ENCODE measurements at regions not wholly inside any gene's neighbourhood (a gene's known extent, or its start where the extent isn't known, plus 50 kb on each side); places are given as distances from the start of the nearest gene placed in this dataset.

DNA sequence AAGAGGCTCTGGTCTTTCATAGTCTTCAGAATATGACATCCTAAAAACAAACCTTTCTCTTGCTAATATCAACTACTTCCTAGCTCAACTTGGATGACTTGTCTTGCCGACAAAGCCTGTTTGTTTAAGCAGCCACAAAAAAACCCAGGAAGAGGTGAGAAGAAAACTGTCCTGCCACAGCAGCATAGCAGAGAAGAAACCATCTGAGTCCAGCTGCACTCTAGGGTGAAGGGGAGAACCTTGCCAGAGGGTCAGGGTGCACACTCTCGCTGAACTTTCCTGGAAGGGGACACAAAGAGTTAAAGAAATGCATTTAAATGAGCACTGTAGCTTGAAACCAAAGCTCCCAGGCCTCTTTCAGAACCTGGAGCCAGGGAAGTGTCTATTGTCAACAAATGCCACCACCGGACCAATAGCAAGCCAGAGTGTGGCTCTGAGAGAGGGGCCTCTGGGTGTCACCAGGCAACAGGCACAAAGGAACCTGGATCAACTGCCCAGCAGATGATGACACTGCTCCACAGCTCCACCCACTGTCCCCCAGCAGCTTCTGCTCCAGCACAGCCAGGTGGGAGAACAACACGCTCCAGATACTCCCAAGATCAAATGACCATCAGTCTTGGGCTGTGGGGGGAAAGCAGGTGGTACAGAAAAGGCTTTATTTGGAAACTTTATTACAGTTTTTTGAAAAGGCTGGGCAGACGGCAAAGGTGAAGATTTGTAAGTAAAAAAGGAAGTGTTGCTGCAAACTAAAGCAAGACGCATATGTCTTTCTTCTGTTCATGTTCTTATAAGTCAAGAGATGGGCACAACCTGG is 105.7 kb downstream of the RASSF10 start:
- no peak for TF ChIP-seq EP300 (IDR thresholded peaks at IDR 0.05)
- TF ChIP-seq CTCF (IDR thresholded peaks at IDR 0.05): no peak
